Suppressor macrophage treated with lipopolysaccharide for 1 hour (primary cell): ENCODE measurements at regions not wholly inside any gene's neighbourhood (a gene's known extent, or its start where the extent isn't known, plus 50 kb on each side); places are given as distances from the start of the nearest gene placed in this dataset.
"Not testable (repeated sequence)": the region's sequence is repeated elsewhere in the genome, so short reads cannot be mapped to it uniquely, and the experiment has no call there.

Experiments used
- DNase-seq, 3 donors: peaks; one replicate each; pipeline ENCODE4 v3.0.0-alpha.2; 2020 to 2022

- DNase-seq = no peak
Observed at GRCh38 chr16:7775072-7775488, 442.4 kb downstream of the RBFOX1 start.

GRCh38 chr16:7772722-7773121 is 440.1 kb downstream of the RBFOX1 start:
- DNase-seq = no peak

GRCh38 chr16:7769091-7769490 is 436.4 kb downstream of the RBFOX1 start:
- not testable (repeated sequence) for DNase-seq

GRCh38 chr16:7765079-7765550 is 432.5 kb downstream of the RBFOX1 start:
- no peak for DNase-seq

GRCh38 chr16:7763111-7763510 is 430.5 kb downstream of the RBFOX1 start:
- no peak for DNase-seq
